Stimulated activated CD4-positive, alpha-beta T cell treated with anti-CD3 and anti-CD28 coated beads, Interleukin-15, amount 100 ng/mL, for 48 hours (primary cell): ENCODE measurements at regions not wholly inside any gene's neighbourhood (a gene's known extent, or its start where the extent isn't known, plus 50 kb on each side); places are given as distances from the start of the nearest gene placed in this dataset.
"Not testable (repeated sequence)": the region's sequence is repeated elsewhere in the genome, so short reads cannot be mapped to it uniquely, and the experiment has no call there.

Source experiments
- DNase-seq, 2 donors: peaks; one replicate each; pipeline ENCODE4 v3.0.0-alpha.2; 2020; ENCODE audit warnings: low read depth in 2 of 2

DNA sequence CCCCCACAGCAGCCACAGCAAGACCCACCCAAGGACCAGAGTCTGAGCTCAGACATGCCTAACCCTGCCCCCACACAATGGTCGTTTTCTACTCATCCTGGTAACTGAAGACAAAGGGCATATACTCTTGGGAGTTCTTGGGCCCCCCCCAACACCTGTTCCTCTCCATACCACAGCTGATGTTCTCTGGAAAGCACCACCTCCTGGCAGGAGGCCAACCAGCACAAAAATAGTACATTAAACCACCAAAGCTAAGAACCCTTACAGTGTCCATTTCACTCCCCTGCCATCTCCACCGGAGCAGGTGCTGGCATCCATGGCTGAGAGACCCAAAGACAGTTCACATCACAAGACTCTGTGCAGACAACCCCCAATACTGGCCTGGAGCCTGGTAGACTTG lies 80.6 kb upstream of the DAAM1 start:
- DNase-seq = no peak

- DNase-seq = no peak
Observed at GRCh38 chr14:59116984-59117415, 71.5 kb upstream of the DAAM1 start.

DNA sequence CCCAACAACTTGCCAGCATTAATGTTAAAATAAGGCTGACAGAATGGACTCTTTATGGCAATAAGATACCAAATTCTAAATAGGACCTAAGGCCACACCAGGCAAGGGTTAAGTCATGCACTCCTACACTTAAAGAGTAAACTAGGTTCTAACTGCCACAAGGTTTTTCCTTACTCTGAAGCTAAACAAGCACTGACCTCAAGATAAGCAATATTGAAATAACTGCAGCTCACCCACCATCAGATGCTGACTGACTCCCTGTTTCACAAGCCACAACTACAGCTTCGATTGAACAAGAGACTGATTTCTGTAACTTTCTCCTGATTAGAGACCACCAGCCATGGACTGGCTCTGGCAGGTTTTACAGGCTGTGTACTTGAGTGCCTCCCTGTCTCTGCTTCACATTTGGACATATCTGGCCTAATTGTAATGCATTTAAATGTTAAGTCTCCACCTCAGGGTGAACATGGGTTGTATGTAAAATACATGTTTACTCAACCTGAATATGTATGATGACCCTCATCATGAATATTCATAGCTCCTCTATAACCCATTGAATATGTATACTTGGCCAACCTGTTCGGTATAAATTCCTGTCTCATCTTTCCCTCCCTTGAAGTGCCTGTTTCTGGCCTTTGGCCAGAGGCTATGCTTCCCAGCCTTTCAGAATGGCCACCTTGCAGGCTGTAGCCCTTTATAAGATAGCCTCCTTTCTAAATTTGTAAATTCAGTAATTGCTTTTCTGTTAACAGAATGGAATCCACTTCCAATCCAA lies 70.5 kb upstream of the DAAM1 start:
- no peak for DNase-seq

DNA sequence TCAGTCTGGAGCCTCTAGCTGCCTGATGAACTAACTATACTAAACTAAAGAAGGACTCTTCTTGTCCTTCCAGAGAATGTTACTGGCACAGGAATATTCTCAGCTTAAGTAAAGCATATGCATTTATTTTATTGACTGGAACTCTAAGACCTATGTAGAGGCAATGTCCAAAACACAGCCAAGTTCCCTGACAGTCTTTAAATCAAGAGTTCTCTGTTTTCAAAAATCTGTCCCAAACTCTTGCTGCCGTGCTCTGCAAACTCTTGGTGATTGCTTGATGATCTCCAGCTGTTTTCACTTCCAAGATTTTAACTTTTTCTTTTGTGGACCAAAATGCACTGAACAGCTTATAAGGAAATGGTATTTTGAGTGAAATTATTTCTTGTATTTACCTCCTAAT lies 67.5 kb upstream of the DAAM1 start:
- no peak for DNase-seq

GRCh38 chr14:59123531-59123930 lies 64.9 kb upstream of the DAAM1 start:
- no peak for DNase-seq

DNA sequence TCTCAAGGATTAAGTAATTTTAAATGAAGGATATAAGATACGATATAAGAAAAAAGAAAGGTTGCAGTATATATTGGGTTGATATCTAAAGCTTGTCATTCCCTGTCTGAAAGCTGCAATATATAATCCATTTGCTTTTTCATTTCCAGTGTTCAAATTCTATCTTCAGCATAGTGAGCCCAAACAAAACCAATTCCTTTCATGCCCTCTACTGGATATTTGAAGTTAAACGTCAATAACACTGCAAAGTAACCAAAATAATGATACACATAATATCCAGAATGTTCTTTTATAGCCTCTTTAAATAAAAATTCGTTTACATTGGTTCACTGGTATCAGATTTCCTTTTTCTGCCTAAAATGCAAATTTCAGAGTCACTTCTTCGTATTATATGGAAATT lies 64.5 kb upstream of the DAAM1 start:
- DNase-seq = no peak

GRCh38 chr14:59125156-59125555 lies 63.3 kb upstream of the DAAM1 start:
- DNase-seq = no peak

GRCh38 chr14:59126714-59127436 lies 61.6 kb upstream of the DAAM1 start:
- DNase-seq = peak in 1 of 2 donors; percentile 0

DNA sequence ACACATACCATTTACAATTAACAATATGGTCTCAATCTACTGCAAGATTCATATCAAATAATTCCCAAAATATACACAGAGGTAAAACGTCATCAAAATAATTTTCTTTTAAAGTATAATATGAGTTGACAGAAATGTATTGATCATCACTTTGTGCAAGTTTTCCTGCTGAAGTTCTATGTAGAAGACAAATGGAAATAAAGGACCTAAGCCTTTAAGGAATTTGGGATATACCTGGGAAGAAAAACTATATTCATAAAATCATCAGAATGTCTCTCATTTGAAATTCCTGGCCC lies 61.1 kb upstream of the DAAM1 start:
- DNase-seq = no peak

GRCh38 chr14:59130462-59130861 lies 58.0 kb upstream of the DAAM1 start:
- no peak for DNase-seq

DNA sequence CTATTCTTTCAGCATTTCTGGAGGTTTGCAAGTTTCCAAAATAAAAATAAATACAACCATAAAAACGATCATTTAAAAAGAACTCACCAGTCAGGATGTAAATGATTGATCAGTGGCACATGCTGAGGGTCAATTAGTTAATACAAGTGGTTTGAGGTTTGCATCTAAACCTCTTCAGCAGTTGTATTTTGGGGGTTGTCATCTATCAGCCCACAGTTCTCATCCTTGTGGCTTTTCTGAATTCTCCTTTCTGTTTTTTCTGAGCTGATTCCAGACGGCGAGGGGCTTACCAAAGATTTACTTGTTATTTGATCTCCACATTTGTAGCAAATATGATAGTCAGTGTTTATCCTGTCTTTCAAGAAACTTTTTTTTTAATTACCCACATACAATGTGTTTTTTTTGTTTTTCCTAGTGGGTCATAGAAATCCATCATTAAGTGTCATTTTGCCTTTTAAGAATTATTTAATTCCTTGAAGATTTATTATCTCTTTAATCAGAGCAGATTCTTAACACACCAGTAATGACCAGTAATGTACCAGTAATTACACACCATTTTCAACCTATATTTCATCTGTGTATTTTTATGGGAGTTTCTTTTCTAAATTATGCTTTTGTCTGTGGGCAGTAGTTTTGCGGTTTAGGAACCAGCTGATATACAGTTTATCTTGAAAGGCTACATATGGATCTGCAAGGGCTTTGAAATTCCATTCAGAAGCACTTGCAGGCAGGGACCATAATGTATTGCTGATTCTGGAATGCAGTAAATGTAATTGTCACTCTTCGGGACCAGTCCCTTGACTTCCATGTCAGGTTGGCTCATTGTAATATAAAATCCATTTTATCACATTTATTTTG lies 56.3 kb upstream of the DAAM1 start:
- DNase-seq = no peak

DNA sequence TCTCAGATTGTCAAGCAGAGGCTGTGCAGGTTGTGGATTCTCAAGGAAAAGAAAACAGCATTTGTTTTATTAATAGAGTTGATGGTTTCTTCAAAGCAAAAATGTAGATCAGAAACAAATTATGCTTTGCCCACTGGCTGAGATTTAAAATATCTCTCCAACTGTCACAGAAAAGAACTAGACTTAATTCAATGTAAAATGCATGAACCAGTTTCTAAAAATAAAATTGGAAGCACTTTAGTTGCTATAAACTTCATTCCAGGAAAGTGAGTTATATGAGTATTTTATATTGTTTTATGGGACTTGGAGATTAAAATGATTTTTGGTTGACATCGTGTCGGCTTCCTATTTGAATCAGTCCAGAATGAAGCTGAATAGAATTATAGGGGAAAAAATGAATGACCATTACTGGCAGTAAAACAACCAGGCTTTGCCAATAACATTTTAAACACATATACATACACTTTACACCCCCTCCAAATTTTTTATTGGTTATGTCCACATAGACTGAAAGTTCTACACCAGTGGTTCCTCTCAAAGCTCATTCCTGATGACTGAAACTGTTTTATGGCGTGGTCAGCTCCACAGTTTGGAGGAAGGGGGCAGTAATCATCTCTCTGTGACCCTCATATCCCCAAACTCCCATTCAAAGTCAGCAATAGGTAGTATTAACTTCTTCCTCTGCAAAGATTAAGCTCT lies 55.5 kb upstream of the DAAM1 start:
- DNase-seq = no peak

DNA sequence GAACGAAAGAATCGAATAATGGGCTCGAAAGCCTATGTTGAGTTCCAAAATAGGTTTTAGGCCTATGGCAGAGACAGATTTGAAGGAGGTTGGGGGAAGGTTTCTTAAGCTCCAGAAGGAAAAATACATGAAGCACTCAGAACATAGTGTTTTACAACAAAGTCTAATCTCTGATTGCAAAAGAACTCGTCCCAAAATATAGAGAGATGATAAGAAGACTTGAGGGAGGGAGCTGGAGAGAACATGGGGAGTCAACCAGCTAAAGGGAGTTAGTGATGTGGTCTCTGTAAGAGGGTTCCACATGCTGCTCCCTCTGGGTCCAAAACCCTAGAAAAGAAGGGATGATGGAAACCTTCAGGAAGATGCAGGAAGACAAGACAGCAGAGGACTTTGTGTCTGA lies 54.8 kb upstream of the DAAM1 start:
- DNase-seq = no peak

DNA sequence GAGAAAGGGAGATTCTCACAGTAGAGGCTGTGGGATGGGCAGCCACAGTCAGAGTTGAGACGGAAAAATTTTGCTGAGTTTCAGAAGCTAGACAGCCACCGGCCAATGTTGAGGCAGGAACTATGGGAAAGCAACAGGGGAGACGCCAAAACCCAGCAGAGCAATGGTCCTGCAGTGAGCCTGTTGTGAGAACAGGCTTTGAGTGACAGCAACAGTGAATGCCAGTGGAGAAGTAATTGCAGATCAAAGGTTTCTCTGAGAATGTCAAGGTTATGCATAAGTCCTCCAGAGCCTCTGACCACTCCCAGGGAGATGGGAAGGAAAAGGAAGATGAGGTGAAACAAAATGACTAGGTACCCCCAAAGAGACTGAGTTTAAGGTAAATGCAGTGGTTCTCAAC lies 54.2 kb upstream of the DAAM1 start:
- no peak for DNase-seq

DNA sequence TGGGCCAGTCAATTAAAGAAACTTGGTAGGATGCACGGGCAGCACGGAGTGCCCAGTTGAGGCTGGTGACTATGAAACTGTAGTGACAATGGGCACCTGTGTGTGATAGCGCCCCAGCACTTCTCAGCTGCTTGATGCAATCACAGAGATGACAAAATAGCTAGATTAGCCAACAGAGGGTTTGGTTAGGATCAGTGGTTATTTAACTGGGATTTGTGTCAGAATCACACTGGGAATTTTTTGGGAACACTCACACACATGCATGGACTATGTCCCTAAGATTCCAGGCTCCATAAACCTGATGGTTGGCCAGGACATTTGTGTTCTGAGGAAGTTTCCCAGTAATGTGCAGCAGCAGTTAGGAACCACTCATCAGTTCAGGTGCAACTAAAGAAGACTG lies 51.2 kb upstream of the DAAM1 start:
- DNase-seq = no peak

- DNase-seq = not testable (repeated sequence)
Observed at GRCh38 chr14:59138576-59138975, 49.9 kb upstream of the DAAM1 start.
